GM19324 (cell line): ENCODE measurements at regions not wholly inside any gene's neighbourhood (a gene's known extent, or its start where the extent isn't known, plus 50 kb on each side); places are given as distances from the start of the nearest gene placed in this dataset.

Source experiments
- ATAC-seq: cut with Tn5 transposase; IDR thresholded peaks from one replicate; pipeline ENCODE4 v1.9.1; 2021; ENCODE audit warnings: mild to moderate bottlenecking, moderate library complexity; ENCODE audit not compliant: unreplicated experiment, low FRiP score

DNA sequence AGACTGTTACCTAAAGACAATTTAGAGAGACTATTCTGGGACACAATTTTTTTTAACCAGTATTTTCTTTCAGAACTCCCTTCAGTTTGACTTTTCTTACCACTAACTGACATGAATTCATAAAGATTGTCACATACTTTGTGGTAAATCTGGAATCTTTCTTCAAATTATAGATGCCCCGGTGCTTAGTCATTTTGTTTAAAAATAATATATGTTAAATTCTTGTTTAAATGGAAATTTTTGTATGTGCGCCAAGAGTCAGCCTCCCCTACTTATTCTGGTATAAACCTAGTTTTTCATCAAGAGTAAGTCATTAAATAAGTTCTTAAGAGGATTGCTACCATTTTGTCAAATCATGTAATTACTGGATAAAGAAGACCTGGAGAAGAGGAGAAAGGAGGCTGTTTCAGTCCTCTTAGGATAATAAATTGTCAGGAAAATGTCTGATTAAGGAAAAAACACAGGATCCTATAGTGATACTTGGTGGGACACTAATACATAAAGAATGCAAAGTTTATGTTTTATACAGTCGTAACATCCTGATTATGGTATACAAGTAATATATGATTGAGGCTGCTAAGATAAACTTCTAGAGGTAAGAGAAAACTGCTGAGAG lies 424.4 kb downstream of the PMP22 start:
- ATAC-seq, result no peak

DNA sequence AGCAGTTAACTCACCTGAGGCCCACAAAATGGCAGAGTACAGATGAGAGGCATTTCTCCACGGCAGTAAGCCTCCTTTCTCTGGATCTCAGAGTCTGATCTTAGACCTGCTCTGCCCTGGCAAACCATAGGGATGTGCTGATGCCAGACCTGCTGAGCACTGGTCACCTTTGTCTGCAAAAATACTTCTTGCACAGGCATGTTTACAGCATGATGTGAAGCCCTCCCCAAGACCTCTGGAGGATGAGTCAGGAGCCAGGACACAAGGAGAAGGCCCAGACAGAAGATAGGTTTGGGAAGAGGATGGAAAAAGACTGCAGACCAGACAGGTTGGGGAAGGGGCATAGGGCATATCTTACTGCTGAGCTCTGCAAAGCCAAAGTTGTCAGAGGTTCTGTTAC lies 426.6 kb downstream of the PMP22 start:
- ATAC-seq, result no peak

DNA sequence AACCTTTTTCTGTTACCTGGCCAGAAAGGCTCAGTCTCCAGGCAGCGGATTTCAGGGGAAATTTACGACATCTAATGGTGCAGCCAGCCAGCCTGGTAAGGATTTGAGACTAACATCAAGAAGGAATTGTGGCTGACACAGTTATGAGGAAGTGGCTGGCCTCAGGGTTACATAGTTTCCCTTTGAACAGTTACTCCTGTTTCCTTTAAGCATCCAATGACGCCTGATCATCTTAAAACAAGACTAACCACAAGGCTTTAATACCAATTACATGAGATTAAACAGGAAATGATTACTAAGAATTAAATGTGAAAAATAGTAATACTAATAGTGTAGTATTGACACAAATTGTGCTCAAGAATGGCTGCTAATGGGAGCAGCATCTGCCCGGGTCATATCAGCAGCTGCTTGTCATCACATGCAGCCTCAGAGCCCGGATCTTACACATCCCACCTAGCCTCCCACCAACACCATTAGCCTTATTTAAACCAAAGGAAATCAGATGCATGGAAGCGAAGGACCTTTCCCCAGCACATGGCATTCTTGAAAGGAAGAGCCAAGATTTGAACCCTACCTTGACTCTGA lies 431.8 kb downstream of the PMP22 start:
- ATAC-seq, result no peak

DNA sequence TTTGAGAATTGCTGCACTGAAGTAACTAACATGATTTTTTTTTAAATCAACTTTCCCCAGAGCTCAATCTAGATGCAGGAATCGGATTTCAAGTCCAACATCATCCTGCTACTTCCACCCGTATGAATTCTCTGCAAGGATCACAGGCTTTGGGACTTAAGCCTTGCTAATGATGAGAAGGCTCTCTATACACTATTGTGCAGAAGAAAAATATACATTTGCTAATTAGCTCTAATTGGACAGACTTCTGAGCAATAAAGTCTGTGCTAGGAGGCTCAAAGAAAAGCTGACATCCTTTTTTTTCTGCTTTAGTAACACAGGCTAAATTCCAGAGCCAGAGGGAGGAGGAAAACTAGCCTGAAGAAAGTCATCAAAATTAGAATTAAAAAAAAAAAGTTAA lies 433.6 kb downstream of the PMP22 start:
- ATAC-seq, result no peak

DNA sequence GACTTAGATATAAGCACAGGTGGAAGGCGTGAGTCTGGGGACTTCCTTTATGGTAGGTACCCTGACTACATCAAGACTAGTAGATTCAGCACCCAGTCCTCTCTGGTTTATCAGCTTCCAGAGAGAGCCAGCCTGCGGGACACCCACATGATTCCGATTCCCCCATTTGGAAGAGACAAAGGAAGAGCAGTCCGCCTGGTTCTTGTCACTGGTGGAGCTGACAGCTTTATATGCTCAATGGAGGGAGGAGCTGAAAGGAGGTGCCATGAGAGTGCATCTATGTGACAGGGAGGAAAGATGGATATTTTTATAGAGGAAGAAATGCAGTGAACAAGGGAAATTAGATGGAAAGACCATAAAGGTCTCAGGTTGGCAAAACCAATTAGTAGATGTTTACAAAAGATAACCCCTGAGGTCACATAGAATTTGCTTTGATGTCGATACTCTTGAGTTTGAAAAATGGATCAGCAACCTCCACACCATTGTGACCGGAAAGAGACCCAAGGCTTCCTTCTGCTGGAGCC lies 437.7 kb downstream of the PMP22 start:
- no peak for ATAC-seq

DNA sequence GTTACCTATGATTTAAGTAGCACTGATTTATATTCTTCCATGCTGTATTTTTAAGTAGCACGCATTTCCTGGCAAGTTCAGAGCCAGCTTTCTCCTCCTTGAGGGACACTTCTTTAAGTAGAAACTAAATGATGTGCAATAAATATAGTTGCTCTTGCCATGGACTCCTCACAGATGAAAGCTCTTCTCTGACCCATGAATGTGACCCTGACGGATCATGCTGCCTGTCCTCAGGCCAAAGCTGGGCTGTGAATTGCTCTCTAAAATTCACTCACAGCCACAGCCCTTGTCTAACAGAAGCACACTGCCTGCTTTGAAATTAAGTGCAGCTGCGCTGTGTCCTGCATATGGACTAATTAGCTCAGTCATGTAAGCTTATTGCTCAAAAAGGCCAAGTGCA lies 438.8 kb downstream of the PMP22 start:
- no peak for ATAC-seq

DNA sequence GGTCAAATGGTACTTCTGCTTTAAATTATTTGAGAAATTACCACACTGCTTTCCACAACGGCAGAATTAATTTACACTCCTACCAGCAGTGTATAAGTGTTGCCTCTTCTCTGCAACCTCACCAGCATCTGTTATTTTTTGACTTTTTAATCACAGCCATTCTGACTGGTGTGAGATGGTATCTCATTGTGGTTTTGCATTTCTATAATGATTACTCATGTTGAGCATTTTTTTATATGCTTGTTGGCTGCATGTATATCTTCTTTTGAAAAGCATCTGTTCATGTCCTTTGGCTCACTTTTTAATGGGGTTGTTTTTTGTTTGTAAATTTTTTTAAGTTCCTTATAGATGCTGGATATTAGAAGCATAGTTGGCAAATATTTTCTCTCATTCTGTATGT lies 446.7 kb downstream of the PMP22 start:
- ATAC-seq, result no peak

DNA sequence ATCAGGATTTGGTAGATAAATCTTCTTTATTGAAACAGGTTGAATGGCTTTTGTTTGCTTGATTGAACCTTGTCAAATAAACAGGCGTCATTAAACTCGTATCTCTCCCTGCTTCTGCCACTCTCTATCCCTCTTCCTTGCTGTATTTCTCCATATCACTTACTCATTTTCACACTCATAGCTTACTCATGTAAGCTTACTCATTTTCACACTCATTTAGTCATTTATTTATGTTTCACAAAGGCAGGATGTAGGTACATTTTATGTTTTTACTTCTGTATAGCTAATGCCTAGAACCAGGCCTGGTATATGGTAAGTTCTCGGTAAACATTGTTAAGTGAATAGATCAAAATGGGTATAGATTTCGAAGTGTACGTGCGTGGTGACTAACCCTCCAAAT lies 450.0 kb downstream of the PMP22 start:
- ATAC-seq, result no peak

DNA sequence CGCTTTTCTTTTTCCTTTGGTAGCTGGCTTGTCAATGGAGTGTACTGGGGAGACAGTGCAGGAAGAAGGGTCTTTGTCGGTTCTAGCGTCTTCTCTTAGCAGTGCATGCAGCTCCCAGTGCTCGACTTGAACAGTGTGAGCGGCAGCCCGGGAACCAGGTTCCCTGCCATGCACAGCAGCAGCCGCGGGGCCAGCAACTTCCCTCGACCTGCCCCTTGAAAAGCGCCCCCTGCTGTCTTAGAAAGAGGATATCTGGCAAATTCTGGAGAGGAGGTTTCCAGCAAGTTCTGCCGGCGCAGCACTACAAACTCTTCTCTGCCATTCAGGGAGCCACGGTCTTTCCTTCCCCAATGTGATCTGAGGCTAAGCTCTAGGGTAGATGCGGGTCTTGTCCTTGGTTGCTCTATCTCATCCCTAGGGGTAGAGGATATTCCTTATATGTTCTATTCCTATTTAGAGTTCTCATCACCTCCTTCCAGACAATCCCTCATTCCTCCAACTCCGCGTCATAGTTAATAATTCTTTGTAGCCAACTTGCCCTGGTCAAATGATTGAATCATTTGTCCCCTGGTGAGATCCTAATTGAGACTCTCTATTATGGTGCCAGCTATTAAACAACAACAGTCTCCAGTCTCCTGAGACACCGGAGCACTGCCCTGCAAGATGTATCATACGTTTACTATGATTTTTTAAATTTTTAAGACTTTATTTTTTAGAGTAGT lies 451.3 kb downstream of the PMP22 start:
- no peak for ATAC-seq

DNA sequence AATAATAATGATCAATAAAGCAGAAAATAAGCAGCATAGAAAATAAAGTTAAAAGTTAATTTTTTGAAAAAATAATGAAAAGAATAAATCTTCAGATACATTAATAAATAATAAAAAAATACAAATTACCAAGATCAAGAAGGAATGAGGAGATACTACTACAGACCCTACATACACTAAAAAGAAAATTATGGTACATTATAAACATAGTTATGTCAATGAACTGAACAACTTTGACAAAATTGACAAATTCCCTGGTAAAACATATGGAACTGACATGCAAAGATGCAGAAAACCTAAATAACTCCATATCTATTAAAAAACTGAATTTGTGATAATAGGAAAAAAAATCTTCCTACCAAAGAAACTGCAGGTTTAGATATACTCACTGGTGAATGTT lies 456.7 kb downstream of the PMP22 start:
- no peak for ATAC-seq

DNA sequence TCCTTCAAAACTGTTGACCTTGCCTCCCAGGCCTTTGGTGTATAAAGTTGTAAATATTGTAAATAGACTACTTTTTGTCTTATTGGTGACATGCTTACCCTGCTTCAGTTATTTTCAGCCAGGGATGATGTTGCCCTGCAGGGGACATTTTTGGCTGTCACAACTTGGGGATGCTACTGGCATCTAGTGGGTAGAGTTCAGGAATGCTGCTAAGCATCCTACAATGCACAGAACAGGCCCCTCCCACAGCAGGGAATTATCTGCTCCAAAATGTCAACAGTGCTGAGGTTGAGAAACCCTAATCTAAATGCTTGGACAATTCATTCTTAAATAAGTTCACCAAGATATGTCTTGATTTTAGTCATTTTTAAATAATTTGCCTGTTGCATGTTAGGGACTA lies 459.8 kb downstream of the PMP22 start:
- ATAC-seq, result no peak

DNA sequence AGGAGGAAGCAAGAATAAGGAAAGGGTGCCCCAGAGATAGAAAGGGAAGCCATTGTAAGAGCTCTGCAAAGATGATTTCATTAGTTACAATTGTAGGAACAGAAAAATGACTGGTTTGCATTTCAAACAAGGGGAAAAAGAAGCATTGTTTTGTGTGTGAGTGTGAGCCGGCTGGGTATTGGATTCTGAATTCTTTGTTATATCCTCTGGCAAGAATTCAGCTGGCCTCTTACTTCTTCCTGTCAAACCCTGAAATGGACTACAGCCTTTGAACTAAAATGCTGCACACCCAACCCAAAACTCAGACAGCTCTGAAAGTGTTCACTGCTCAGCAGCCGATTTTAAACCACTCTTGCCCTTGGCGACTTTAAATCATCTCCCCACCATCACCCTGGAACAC lies 461.3 kb downstream of the PMP22 start:
- no peak for ATAC-seq

DNA sequence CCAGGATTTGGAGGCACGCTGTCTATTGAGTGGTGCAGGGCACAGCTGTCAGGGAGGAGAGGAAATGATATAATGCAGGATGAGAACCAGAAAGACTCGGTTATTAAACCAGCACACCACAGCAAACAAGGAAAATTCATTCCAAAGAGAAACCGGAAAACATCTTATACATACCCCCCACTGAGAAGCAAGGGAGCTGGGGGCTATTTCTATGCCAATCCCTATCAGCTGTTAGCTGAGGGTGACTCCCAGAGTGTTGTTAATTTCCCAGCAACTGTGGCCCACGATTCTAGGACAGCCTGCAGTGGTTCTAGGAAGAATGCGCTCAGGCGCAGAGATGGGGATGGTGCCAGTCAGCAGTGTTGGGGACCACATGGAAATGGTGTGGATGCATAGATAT lies 467.3 kb downstream of the PMP22 start:
- no peak for ATAC-seq

DNA sequence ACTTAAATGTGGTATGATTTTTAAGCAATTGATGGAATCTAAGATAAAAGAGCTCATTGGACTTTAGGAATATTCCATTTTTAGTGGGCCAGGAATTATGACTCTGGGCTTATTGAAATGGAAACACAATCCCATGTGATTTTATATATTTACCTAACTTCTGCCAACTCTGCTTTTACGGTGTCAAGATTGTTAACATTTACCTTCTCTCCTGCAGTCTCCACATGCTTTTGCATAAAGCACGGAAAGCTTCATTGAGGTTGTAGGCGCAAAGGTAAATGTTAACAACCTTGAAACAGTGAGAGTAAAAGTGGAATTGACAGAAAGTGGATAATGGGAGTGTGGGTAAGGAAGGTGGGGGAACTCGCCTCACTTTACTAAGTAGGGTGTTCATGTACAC lies 468.1 kb downstream of the PMP22 start:
- no peak for ATAC-seq

DNA sequence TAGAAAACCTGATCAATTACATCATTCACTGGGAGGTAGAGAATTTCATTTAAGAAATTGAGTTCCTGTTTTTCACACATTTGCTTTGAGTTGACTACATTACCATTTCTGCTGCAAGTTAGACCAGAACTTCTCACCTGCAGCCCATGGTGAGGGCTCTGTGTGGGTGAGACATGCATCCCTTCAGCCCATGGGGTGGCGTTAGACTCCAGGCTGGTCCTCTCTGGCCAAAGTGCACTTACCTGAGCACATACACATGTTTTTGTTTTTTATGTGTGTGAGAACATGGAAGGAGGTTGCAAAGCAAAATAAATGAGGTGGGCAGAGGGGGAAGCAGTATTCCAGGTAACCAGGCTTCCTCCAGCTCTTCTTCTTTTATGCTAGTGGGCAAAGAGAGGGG lies 470.2 kb downstream of the PMP22 start:
- ATAC-seq, result no peak

DNA sequence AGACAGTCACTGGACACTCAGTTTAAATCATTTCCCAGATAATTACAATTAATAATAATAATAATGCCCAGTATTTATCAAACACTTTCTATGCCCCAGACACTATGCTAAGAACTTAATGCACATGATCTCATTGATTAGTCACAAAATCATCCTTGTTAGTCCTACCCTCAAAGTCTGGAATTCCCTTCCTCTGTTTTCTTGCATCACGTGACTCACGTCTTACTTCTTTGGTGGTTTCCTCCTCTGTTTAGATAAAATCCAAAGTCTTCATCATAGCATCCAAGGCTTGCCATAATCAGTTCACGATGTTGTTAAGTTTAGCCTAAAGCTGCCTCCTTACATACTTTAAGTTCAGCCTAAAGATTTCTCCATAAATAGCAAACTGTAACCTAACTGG lies 471.9 kb downstream of the PMP22 start:
- ATAC-seq, result no peak

DNA sequence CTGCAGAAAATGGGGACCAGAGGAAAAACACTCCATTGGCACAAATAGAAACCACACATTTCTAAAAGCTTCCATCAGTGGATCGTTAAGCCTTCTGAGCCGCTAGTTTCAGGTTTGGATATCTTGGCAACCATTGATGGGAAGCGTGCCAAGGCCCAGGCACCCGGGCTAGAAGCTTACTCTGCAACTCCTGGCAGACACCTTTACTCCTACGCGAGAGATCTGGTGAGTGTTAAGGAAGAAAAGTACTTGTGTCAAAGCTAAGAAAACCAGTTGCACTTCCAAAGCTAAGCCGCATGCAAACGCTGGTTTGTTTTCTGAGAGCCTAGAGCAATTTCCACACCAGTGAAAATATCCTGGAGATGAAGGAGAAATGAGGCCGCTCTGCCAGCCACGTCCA lies 472.4 kb downstream of the PMP22 start:
- ATAC-seq, result no peak

DNA sequence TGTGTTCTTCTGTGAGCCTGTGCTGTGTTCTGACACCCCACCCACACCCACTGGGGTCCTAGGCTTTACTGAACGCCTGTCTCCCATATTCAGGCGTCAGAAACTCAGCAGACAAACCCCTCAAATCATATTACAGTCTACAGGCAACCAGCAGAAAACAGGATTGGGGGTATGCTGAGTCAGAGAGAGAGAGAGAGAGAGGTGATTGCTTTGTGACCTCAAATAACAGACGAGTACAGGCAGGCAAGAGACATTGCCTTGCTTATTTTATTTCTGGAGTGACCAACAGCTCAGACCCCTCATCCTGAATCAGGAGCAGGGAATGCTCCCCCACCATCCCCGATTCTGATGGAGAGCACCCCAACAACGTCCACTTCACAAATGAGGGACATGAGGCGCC lies 473.9 kb downstream of the PMP22 start:
- no peak for ATAC-seq

DNA sequence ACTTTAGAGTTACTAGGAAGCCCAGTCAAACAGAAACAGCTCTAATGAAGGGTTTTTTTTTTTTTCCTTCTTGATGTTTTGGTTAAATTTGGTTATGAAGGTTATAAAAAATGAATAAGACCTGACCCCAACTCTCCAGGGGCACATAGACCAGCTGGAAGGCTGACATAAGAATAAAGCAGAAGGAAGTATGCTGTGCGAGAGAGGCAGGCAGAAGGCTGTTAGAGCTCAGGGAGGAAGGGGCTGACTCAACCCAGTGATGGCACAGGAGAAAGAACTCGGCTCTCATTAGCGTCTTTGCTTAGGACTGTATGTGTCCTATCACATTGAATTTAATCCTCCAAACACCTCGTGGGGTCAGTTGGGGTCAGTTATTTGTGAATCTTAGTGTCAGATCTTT lies 474.6 kb downstream of the PMP22 start:
- no peak for ATAC-seq

DNA sequence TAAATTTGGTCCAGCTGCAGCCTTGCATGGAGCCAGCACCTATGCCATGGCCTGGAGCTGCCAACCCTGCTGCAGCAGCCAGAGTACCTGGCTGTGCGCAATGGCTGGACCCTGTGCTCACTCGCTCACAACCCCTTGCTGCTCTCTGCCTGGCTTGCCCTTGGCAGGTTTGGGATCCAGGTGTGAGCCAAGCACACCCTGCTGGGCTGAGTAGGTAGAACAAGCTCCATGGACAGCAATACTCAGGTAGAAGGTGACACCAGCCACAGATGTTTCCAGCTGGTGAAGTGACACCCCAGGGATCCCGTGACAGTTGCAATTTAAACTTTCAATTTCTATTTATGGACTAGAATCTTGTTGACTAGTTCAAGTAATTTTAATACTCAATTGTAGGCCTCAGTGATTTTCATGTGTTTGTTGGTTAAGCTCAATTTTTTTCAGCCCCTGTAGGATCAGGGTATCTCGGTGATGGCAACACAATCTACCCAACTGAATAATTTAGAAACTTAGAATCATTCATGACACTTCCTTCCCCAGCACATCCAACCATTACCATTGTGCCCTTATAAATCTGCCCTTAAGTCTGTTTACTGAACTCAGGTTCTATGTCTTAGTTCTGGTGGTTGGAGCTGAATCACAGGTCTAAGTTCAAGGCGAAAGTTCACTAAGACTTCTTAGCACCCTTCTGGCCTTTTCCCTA lies 480.0 kb downstream of the PMP22 start:
- no peak for ATAC-seq

DNA sequence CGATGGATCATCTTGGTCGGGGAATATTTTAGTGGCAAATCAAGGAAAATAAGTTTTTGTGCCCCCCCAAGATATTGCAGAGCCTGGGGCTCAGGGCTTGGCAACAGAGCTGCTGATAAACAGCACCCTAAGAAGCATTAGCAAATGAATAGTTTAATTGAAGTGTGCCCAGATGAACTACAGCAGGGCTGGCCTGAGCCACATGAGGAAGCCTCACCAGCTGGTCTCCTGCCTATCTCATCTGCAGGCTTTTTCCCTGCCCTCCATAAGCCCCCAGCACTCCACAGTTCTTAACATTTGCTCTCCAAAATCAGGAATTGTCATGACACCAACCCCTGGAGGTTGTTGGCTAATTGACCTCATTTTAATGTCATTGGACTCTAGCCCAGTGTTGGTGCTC lies 480.2 kb downstream of the HS3ST3B1 start:
- ATAC-seq, result no peak
